IPS-18a (cell line): ENCODE measurements at regions not wholly inside any gene's neighbourhood (a gene's known extent, or its start where the extent isn't known, plus 50 kb on each side); places are given as distances from the start of the nearest gene placed in this dataset.

Source experiments
- H3K27ac ChIP-seq: one replicate; pipeline ENCODE4 v1.5.1; 2013; ENCODE audit warnings: low read length
- H3K27me3 ChIP-seq: one replicate; pipeline ENCODE4 v1.6.1; 2013; ENCODE audit warnings: mild to moderate bottlenecking, low read length; ENCODE audit not compliant: control insufficient read depth, insufficient read depth
- H3K36me3 ChIP-seq: one replicate; pipeline ENCODE4 v1.6.1; 2013; ENCODE audit warnings: low read depth, low read length; ENCODE audit not compliant: control insufficient read depth
- H3K4me1 ChIP-seq: one replicate; pipeline ENCODE4 v1.6.1; 2013; ENCODE audit warnings: low read depth, low read length; ENCODE audit not compliant: control insufficient read depth
- H3K4me3 ChIP-seq: one replicate; pipeline ENCODE4 v1.5.1; 2013; ENCODE audit warnings: low read length
- H3K9ac ChIP-seq: one replicate; pipeline ENCODE4 v1.6.1; 2013; ENCODE audit warnings: mild to moderate bottlenecking, low read length, moderate library complexity
- H3K9me3 ChIP-seq: one replicate; pipeline ENCODE4 v1.6.1; 2013; ENCODE audit warnings: low read depth, low read length; ENCODE audit not compliant: control insufficient read depth

GRCh38 chr21:27633631-27634030 is 666.7 kb upstream of the ADAMTS5 start:
- H3K36me3 ChIP-seq = no peaks in the 10 kb centered on the region
- H3K4me3 ChIP-seq = no peak overlapping the region
- no peaks in the 10 kb centered on the region for H3K9me3 ChIP-seq
- no peak overlapping the region for H3K9ac ChIP-seq
- H3K27ac ChIP-seq = no peak overlapping the region
- H3K4me1 ChIP-seq = no peaks in the 10 kb centered on the region
- no peaks in the 10 kb centered on the region for H3K27me3 ChIP-seq

- Histone ChIP-seq H3K4me3 (no peak overlapping the region), H3K36me3 (no peaks in the 10 kb centered on the region), H3K9ac (no peak overlapping the region), H3K4me1 (no peaks in the 10 kb centered on the region), H3K27ac (no peak overlapping the region), H3K9me3 (no peaks in the 10 kb centered on the region), H3K27me3 (no peaks in the 10 kb centered on the region)
Observed at GRCh38 chr21:27631471-27631870, 664.6 kb upstream of the ADAMTS5 start.

GRCh38 chr21:27622631-27623030 is 655.7 kb upstream of the ADAMTS5 start:
- H3K4me1 ChIP-seq = no peaks in the 10 kb centered on the region
- no peak overlapping the region for H3K4me3 ChIP-seq
- H3K36me3 ChIP-seq = no peaks in the 10 kb centered on the region
- no peaks in the 10 kb centered on the region for H3K27me3 ChIP-seq
- no peak overlapping the region for H3K9ac ChIP-seq
- H3K9me3 ChIP-seq = peaks cover 2% of the 10 kb centered on the region
- H3K27ac ChIP-seq = no peak overlapping the region

GRCh38 chr21:27614231-27614630 is 647.3 kb upstream of the ADAMTS5 start:
- no peaks in the 10 kb centered on the region for H3K4me1 ChIP-seq
- no peak overlapping the region for H3K4me3 ChIP-seq
- no peak overlapping the region for H3K27ac ChIP-seq
- no peaks in the 10 kb centered on the region for H3K27me3 ChIP-seq
- H3K9me3 ChIP-seq = peaks cover 2% of the 10 kb centered on the region
- H3K36me3 ChIP-seq = no peaks in the 10 kb centered on the region
- no peak overlapping the region for H3K9ac ChIP-seq

- Histone ChIP-seq H3K4me1 (no peaks in the 10 kb centered on the region), H3K9ac (no peak overlapping the region)
Observed at GRCh38 chr21:27606422-27606821, 639.5 kb upstream of the ADAMTS5 start.

GRCh38 chr21:27596196-27596595 is 629.3 kb upstream of the ADAMTS5 start:
- H3K4me1 ChIP-seq = no peaks in the 10 kb centered on the region
- no peak overlapping the region for H3K4me3 ChIP-seq
- H3K9ac ChIP-seq = no peak overlapping the region
- H3K27me3 ChIP-seq = no peaks in the 10 kb centered on the region
- H3K36me3 ChIP-seq = no peaks in the 10 kb centered on the region
- no peak overlapping the region for H3K27ac ChIP-seq
- no peaks in the 10 kb centered on the region for H3K9me3 ChIP-seq

More at GRCh38 chr21:27606422-27606821, 639.5 kb upstream of the ADAMTS5 start:
- no peaks in the 10 kb centered on the region for H3K36me3 ChIP-seq
- H3K9me3 ChIP-seq = no peaks in the 10 kb centered on the region
- H3K27ac ChIP-seq = no peak overlapping the region
- H3K27me3 ChIP-seq = no peaks in the 10 kb centered on the region
- no peak overlapping the region for H3K4me3 ChIP-seq

GRCh38 chr21:27595716-27596115 is 628.8 kb upstream of the ADAMTS5 start:
- Histone ChIP-seq H3K27me3 (no peaks in the 10 kb centered on the region), H3K4me3 (no peak overlapping the region), H3K4me1 (no peaks in the 10 kb centered on the region), H3K27ac (no peak overlapping the region), H3K9ac (no peak overlapping the region), H3K9me3 (no peaks in the 10 kb centered on the region), H3K36me3 (no peaks in the 10 kb centered on the region)

- Histone ChIP-seq H3K4me3 (no peak overlapping the region), H3K27me3 (no peaks in the 10 kb centered on the region), H3K36me3 (no peaks in the 10 kb centered on the region), H3K4me1 (no peaks in the 10 kb centered on the region), H3K27ac (no peak overlapping the region), H3K9me3 (no peaks in the 10 kb centered on the region), H3K9ac (no peak overlapping the region)
Observed at GRCh38 chr21:27590271-27590670, 623.4 kb upstream of the ADAMTS5 start.

- Histone ChIP-seq H3K27me3 (no peaks in the 10 kb centered on the region), H3K27ac (no peak overlapping the region), H3K9me3 (no peaks in the 10 kb centered on the region), H3K4me3 (no peak overlapping the region), H3K9ac (no peak overlapping the region), H3K4me1 (no peaks in the 10 kb centered on the region), H3K36me3 (no peaks in the 10 kb centered on the region)
Observed at GRCh38 chr21:27589781-27590180, 622.9 kb upstream of the ADAMTS5 start.

GRCh38 chr21:27586986-27587385 is 620.1 kb upstream of the ADAMTS5 start:
- H3K4me3 ChIP-seq = no peak overlapping the region

GRCh38 chr21:27586326-27586725 is 619.4 kb upstream of the ADAMTS5 start:
- Histone ChIP-seq H3K27me3 (no peaks in the 10 kb centered on the region), H3K9me3 (no peaks in the 10 kb centered on the region), H3K4me1 (no peaks in the 10 kb centered on the region), H3K36me3 (no peaks in the 10 kb centered on the region), H3K4me3 (no peak overlapping the region), H3K9ac (no peak overlapping the region), H3K27ac (no peak overlapping the region)

More at GRCh38 chr21:27586986-27587385, 620.1 kb upstream of the ADAMTS5 start:
- Histone ChIP-seq H3K36me3 (no peaks in the 10 kb centered on the region), H3K9me3 (no peaks in the 10 kb centered on the region), H3K4me1 (no peaks in the 10 kb centered on the region), H3K27ac (no peak overlapping the region), H3K9ac (no peak overlapping the region), H3K27me3 (no peaks in the 10 kb centered on the region)

GRCh38 chr21:27584256-27584655 is 617.4 kb upstream of the ADAMTS5 start:
- Histone ChIP-seq H3K27me3 (no peaks in the 10 kb centered on the region), H3K9ac (no peak overlapping the region), H3K4me1 (no peaks in the 10 kb centered on the region), H3K9me3 (no peaks in the 10 kb centered on the region), H3K4me3 (no peak overlapping the region), H3K27ac (no peak overlapping the region), H3K36me3 (no peaks in the 10 kb centered on the region)
